Neural progenitor cell (in vitro differentiated cells): ENCODE measurements at regions not wholly inside any gene's neighbourhood (a gene's known extent, or its start where the extent isn't known, plus 50 kb on each side); places are given as distances from the start of the nearest gene placed in this dataset.
A peak's percentile ranks its signal among the peaks of the same experiment; 100 is the strongest.

Experiments
- DNase-seq: peaks from one replicate; pipeline ENCODE4 v3.0.0-alpha.2; 2016; ENCODE audit warnings: low spot score
- H2AFZ ChIP-seq: fragments of 200-600 bp; sonication (generic); replicated peaks from 2 replicates; pipeline ENCODE4 v1.6.1; 2016; ENCODE audit warnings: antibody characterized with exemption
- H3F3A ChIP-seq: fragments of 200-600 bp; sonication (generic); 2 replicates; pipeline ENCODE4 v1.6.1; 2016; ENCODE audit warnings: antibody characterized with exemption, low read depth
- H3K27ac ChIP-seq: fragments of 200-600 bp; sonication (generic); 2 replicates; pipeline ENCODE4 v1.5.1; 2016; ENCODE audit warnings: mild to moderate bottlenecking
- H3K27me3 ChIP-seq: fragments of 200-600 bp; sonication (generic); 2 replicates; pipeline ENCODE4 v1.6.1; 2016; ENCODE audit warnings: mild to moderate bottlenecking, moderate library complexity
- H3K36me3 ChIP-seq: fragments of 200-600 bp; sonication (generic); 2 replicates; pipeline ENCODE4 v1.5.1; 2016
- H3K4me1 ChIP-seq: fragments of 200-600 bp; sonication (generic); 2 replicates; pipeline ENCODE4 v1.6.1; 2016; ENCODE audit warnings: mixed run types
- H3K4me2 ChIP-seq: fragments of 200-600 bp; sonication (generic); 2 replicates; pipeline ENCODE4 v1.6.1; 2016
- H3K4me3 ChIP-seq: fragments of 200-600 bp; sonication (generic); 2 replicates; pipeline ENCODE4 v1.5.1; 2016
- H3K79me2 ChIP-seq: fragments of 200-600 bp; sonication (generic); 2 replicates; pipeline ENCODE4 v1.6.1; 2016; ENCODE audit warnings: low read depth
- H3K9ac ChIP-seq: fragments of 200-600 bp; sonication (generic); 2 replicates; pipeline ENCODE4 v1.6.1; 2016
- H3K9me3 ChIP-seq: fragments of 200-600 bp; sonication (generic); 2 replicates; pipeline ENCODE4 v1.5.1; 2016; ENCODE audit warnings: low read depth
- H4K20me1 ChIP-seq: fragments of 200-600 bp; sonication (generic); 2 replicates; pipeline ENCODE4 v1.6.1; 2016; ENCODE audit warnings: low read depth
- H3K27ac Mint-ChIP-seq: 3 replicates; pipeline ENCODE4 v1.8.0; 2021; ENCODE audit warnings: mixed read lengths
- H3K27me3 Mint-ChIP-seq: 2 replicates; pipeline ENCODE4 v1.8.0; 2022; ENCODE audit warnings: low read depth, mild to moderate bottlenecking, inconsistent platforms, moderate library complexity, mixed read lengths; ENCODE audit not compliant: insufficient read depth
- H3K36me3 Mint-ChIP-seq: 3 replicates; pipeline ENCODE4 v1.8.0; 2021; ENCODE audit warnings: mixed read lengths
- H3K4me1 Mint-ChIP-seq: 3 replicates; pipeline ENCODE4 v1.8.0; 2021; ENCODE audit warnings: mixed read lengths
- H3K4me3 Mint-ChIP-seq: 3 replicates; pipeline ENCODE4 v1.8.0; 2021; ENCODE audit warnings: mild to moderate bottlenecking, moderate library complexity, mixed read lengths
- H3K9me3 Mint-ChIP-seq: 3 replicates; pipeline ENCODE4 v1.8.0; 2020; ENCODE audit warnings: mixed read lengths
- EZH2 ChIP-seq: fragments of 200-600 bp; sonication (generic); IDR thresholded peaks from 2 replicates; pipeline ENCODE4 v1.6.1; 2017; ENCODE audit warnings: antibody characterized with exemption, mild to moderate bottlenecking, moderate library complexity
- EZH2phosphoT487 ChIP-seq: fragments of 200-600 bp; sonication (generic); IDR thresholded peaks from 2 replicates; pipeline ENCODE4 v1.6.1; 2017; ENCODE audit warnings: antibody characterized with exemption
- TF ChIP-seq, protein P1 (sequence below): fragments of 200-600 bp; sonication (generic); IDR thresholded peaks from 2 replicates; pipeline ENCODE4 v1.5.1; 2017; ENCODE audit warnings: antibody characterized with exemption, mild to moderate bottlenecking

GRCh38 chr13:23983671-23984070 is 86.4 kb upstream of the C1QTNF9B start:
- peaks cover 58% of the 10 kb centered on the region for H3K4me1 Mint-ChIP-seq

DNA sequence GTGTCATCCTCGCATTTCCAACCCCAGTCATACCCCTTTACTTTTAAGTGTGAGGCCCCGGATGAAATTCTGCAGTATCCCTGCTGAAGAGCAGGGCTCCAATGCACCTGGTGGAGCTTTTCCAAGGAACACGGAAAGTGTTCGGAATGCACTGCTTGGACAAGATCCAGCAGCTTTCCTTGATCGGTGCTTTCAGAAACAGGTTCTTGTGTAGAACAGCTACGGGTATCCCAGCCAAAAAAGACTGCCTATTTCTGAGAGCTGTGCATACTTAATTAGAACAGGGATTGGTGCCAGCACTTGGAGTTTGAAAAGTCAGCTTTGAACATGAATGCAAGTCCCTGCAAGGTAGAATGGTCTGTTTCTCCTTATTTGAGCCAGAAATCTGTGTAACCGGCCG is 87.2 kb upstream of the C1QTNF9B start:
- H3K79me2 ChIP-seq = no peaks in the 10 kb centered on the region
- H3K4me1 ChIP-seq = peaks cover 10% of the 10 kb centered on the region
- no peak overlapping the region for H3K27ac ChIP-seq
- no peaks in the 10 kb centered on the region for H4K20me1 ChIP-seq
- H3K9ac ChIP-seq = no peak overlapping the region
- Mint-ChIP-seq H3K36me3 (peaks cover 40% of the 10 kb centered on the region), H3K9me3 (peaks cover 3% of the 10 kb centered on the region), H3K4me3 (no peak overlapping the region), H3K4me1 (peaks cover 58% of the 10 kb centered on the region), H3K27me3 (peaks cover 3% of the 10 kb centered on the region), H3K27ac (peak overlapping the region; percentile 36)
- no peaks in the 10 kb centered on the region for H3K9me3 ChIP-seq
- no peak overlapping the region for H3K4me3 ChIP-seq
- H3K27me3 ChIP-seq = no peaks in the 10 kb centered on the region
- TF ChIP-seq EZH2phosphoT487 (no peak), EZH2 (no peak)
- TF ChIP-seq, protein P1, sequence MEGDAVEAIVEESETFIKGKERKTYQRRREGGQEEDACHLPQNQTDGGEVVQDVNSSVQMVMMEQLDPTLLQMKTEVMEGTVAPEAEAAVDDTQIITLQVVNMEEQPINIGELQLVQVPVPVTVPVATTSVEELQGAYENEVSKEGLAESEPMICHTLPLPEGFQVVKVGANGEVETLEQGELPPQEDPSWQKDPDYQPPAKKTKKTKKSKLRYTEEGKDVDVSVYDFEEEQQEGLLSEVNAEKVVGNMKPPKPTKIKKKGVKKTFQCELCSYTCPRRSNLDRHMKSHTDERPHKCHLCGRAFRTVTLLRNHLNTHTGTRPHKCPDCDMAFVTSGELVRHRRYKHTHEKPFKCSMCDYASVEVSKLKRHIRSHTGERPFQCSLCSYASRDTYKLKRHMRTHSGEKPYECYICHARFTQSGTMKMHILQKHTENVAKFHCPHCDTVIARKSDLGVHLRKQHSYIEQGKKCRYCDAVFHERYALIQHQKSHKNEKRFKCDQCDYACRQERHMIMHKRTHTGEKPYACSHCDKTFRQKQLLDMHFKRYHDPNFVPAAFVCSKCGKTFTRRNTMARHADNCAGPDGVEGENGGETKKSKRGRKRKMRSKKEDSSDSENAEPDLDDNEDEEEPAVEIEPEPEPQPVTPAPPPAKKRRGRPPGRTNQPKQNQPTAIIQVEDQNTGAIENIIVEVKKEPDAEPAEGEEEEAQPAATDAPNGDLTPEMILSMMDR = no peak
- H2AFZ ChIP-seq = no peak overlapping the region
- no peak overlapping the region for H3K4me2 ChIP-seq
- DNase-seq = no peak
- peaks cover 10% of the 10 kb centered on the region for H3F3A ChIP-seq
- no peaks in the 10 kb centered on the region for H3K36me3 ChIP-seq

More at GRCh38 chr13:23983671-23984070, 86.4 kb upstream of the C1QTNF9B start:
- no peak overlapping the region for H3K4me3 Mint-ChIP-seq
- Histone ChIP-seq H3K4me2 (no peak overlapping the region), H4K20me1 (no peaks in the 10 kb centered on the region), H3K36me3 (no peaks in the 10 kb centered on the region), H3K9me3 (no peaks in the 10 kb centered on the region), H3K27me3 (peaks cover 5% of the 10 kb centered on the region), H3K4me1 (peaks cover 11% of the 10 kb centered on the region), H3K27ac (no peak overlapping the region), H3K79me2 (no peaks in the 10 kb centered on the region), H3K9ac (no peak overlapping the region), H3F3A (peaks cover 19% of the 10 kb centered on the region), H3K4me3 (no peak overlapping the region), H2AFZ (no peak overlapping the region)
- peaks cover 3% of the 10 kb centered on the region for H3K9me3 Mint-ChIP-seq
- peaks cover 3% of the 10 kb centered on the region for H3K27me3 Mint-ChIP-seq
- TF ChIP-seq EZH2phosphoT487 = no peak
- no peak for TF ChIP-seq EZH2
- TF ChIP-seq, protein P1 = no peak
- no peak for DNase-seq
- peaks cover 38% of the 10 kb centered on the region for H3K36me3 Mint-ChIP-seq
- H3K27ac Mint-ChIP-seq = peak overlapping the region; percentile 60

GRCh38 chr13:23985060-23985459 is 87.8 kb upstream of the C1QTNF9B start:
- H3K9me3 ChIP-seq = no peaks in the 10 kb centered on the region
- DNase-seq = no peak
- H3K36me3 ChIP-seq = no peaks in the 10 kb centered on the region
- H3K4me3 ChIP-seq = no peak overlapping the region
- Mint-ChIP-seq H3K27ac (peak overlapping the region; percentile 2), H3K27me3 (peaks cover under 1% of the 10 kb centered on the region), H3K9me3 (peaks cover 3% of the 10 kb centered on the region), H3K36me3 (peaks cover 45% of the 10 kb centered on the region), H3K4me1 (peaks cover 56% of the 10 kb centered on the region), H3K4me3 (no peak overlapping the region)
- peaks cover 5% of the 10 kb centered on the region for H3F3A ChIP-seq
- H3K9ac ChIP-seq = no peak overlapping the region
- no peaks in the 10 kb centered on the region for H4K20me1 ChIP-seq
- H3K4me1 ChIP-seq = peaks cover 10% of the 10 kb centered on the region
- no peaks in the 10 kb centered on the region for H3K27me3 ChIP-seq
- no peak overlapping the region for H3K4me2 ChIP-seq
- no peaks in the 10 kb centered on the region for H3K79me2 ChIP-seq
- no peak overlapping the region for H2AFZ ChIP-seq
- H3K27ac ChIP-seq = no peak overlapping the region
- TF ChIP-seq, protein P1 = no peak
- TF ChIP-seq EZH2phosphoT487 = no peak
- no peak for TF ChIP-seq EZH2
